PC-9 (cell line): ENCODE measurements at regions not wholly inside any gene's neighbourhood (a gene's known extent, or its start where the extent isn't known, plus 50 kb on each side); places are given as distances from the start of the nearest gene placed in this dataset.

ENCODE experiments used
- CTCF ChIP-seq: fragments of 200-600 bp; sonication (generic); conservative IDR thresholded peaks from 2 replicates; pipeline ENCODE4 v1.6.1; 2017; ENCODE audit warnings: mixed run types, antibody characterized with exemption, mild to moderate bottlenecking, moderate library complexity
- EZH2 ChIP-seq: fragments of 200-600 bp; sonication (generic); IDR thresholded peaks from 2 replicates; pipeline ENCODE4 v1.8.0; 2017; ENCODE audit warnings: antibody characterized with exemption, low read depth

DNA sequence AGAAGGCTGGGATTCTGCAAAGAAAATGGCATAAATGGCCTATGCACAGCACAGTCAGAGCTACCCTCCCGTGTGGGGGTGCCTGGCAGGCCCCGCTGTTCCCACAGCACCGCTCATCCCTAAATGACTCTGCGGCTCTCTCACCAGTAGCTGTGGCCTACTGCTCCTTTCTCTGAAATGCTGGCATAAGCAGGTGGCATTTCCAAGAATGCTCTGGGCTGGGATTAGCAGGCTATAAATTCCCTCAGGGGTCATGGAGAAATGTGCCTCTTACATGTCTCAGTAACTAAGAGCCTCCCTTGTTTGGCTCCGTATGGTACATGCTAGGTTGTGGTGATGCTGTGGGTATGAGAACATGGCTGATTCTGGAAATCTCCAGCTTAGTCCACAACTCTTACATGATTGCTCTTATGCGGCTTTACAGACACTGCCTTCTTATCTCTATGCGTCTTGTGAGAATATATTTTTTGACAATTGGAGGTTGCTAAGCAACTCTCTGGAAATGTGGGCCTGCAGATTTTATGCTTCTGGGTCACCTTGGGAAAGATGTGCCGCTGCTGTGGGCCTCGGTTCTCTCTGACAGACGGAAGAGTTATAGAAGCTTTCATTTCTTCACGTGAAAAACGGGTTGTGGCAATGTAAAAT, 80.3 kb upstream of the GATA6 start:
- TF ChIP-seq CTCF: no peak
- no peak for TF ChIP-seq EZH2
